Ovary (tissue), 3 donors: ENCODE measurements at regions not wholly inside any gene's neighbourhood (a gene's known extent, or its start where the extent isn't known, plus 50 kb on each side); places are given as distances from the start of the nearest gene placed in this dataset.

Source experiments
- EP300 ChIP-seq: sonication (generic); formaldehyde crosslinking; IDR thresholded peaks from one replicate; pipeline ENCODE4 v1.6.1; 2017; ENCODE audit warnings: antibody characterized with exemption
- POLR2A ChIP-seq: fragments of 450-650 bp; IDR thresholded peaks from one replicate; pipeline ENCODE4 v1.6.1; 2017; ENCODE audit warnings: antibody characterized with exemption, mild to moderate bottlenecking, moderate library complexity
- TF ChIP-seq, protein P1 (sequence below), 3 donors: fragments of 450-650 bp in 2 of 3; fragments of 200-600 bp in 1 of 3; IDR thresholded peaks; one replicate each; pipeline versions ENCODE4 v1.5.1 to v1.8.0; 2016 to 2022; ENCODE audit warnings: antibody characterized with exemption in 3 of 3, mild to moderate bottlenecking in 1 of 3
- donor health status: DM: no; HTN: no; CAD: no.

DNA sequence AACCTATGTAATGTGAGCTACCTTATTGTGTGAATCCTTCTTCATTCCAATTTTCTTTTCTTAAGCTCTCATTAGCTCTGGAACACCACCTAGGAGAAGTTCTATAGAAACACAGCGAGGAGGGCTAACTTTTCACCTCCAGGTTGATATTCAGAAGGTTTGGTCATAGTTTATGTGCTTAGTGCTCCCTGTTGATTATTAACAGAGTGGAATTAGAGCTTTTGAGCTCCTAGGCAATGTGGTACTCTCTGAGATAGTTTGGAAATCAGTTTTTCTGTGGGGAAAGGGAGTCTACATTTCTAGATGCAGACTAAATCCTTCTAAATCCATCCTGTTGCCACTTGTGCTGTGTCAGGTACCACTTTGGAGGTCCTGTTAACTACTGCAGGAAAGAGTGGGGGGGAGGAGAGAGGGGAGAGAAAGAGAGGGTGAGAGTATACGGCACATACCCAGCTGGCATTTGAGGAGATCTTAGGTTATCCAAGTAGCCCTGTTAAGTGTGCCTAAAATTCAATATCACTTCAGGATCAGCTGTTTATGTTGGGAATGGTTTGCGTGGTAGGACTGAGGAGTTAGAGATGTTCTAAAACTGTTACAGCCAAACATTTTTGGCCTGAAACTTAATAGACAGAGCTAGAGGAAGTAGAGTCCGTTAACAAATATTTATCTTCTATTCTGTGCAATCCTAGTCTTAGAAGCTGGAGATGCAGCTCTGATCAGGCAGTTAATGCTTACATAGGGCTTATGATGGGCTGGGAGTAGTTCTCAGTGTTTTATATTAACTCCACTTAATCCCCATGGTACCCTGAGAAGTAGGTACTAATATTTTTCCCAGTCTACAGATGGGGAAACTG lies 117.5 kb upstream of the PROK2 start:
- TF ChIP-seq, protein P1, sequence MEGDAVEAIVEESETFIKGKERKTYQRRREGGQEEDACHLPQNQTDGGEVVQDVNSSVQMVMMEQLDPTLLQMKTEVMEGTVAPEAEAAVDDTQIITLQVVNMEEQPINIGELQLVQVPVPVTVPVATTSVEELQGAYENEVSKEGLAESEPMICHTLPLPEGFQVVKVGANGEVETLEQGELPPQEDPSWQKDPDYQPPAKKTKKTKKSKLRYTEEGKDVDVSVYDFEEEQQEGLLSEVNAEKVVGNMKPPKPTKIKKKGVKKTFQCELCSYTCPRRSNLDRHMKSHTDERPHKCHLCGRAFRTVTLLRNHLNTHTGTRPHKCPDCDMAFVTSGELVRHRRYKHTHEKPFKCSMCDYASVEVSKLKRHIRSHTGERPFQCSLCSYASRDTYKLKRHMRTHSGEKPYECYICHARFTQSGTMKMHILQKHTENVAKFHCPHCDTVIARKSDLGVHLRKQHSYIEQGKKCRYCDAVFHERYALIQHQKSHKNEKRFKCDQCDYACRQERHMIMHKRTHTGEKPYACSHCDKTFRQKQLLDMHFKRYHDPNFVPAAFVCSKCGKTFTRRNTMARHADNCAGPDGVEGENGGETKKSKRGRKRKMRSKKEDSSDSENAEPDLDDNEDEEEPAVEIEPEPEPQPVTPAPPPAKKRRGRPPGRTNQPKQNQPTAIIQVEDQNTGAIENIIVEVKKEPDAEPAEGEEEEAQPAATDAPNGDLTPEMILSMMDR (IDR thresholded peaks at IDR 0.05) = no peak
- no peak for TF ChIP-seq POLR2A
- TF ChIP-seq EP300 = no peak
